ENCODE measurements at regions not wholly inside any gene's neighbourhood (a gene's known extent, or its start where the extent isn't known, plus 50 kb on each side); places are given as distances from the start of the nearest gene placed in this dataset.

DNA sequence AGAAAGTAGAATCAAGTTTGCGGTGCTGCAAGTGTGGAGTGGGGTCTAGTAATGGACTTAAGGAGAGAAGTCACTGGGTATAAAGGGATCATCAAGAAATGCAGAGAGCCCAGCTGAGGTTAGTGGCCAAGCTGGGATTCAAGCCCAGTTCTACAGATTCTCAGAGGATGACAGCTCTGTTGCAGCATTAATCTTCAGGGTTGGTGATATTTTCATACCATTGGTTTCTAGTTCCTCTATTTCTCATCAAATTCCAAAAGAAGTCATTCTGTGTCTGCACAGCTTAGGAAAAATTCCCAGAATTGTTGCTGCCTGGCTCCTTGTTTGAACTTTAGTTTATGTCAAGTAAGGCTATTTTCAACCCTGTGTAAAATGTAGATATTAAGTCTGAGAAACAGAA, 169.5 kb upstream of the NTF3 start:
- DNase-seq, result no peak
- Histone ChIP-seq H3K27ac (ENCODE audit: low read depth, low read length) (no peak overlapping the region), H3K9me3 (ENCODE audit: control insufficient read depth in 1 of 2, low read length in 2 of 2) (no peaks in the 10 kb centered on the region), H3K36me3 (ENCODE audit: insufficient read depth, low read length) (no peaks in the 10 kb centered on the region), H3K4me3 (ENCODE audit: low read length in 2 of 2) (no peak overlapping the region), H3K27me3 (ENCODE audit: insufficient read depth, low read length) (no peaks in the 10 kb centered on the region), H3K4me1 (ENCODE audit: insufficient read depth, low read length) (no peaks in the 10 kb centered on the region)
- ChIA-PET CTCF (ENCODE audit: partially characterized antibody) (no interaction called here), POLR2A (ENCODE audit: partially characterized antibody) (no interaction called here)
- Mint-ChIP-seq H3K9me3 (peaks cover 0 to 8% (median 2%) of the 10 kb centered on the region in 8 donors), H3K27me3 (peaks cover 3 to 4% of the 10 kb centered on the region in 2 donors), H3K4me3 (no peak overlapping the region), H3K27ac (no peak overlapping the region), H3K36me3 (no peaks in the 10 kb centered on the region), H3K4me1 (no peaks in the 10 kb centered on the region)
- intact Hi-C loops (cut with micrococcal nuclease), result no loop called here

DNA sequence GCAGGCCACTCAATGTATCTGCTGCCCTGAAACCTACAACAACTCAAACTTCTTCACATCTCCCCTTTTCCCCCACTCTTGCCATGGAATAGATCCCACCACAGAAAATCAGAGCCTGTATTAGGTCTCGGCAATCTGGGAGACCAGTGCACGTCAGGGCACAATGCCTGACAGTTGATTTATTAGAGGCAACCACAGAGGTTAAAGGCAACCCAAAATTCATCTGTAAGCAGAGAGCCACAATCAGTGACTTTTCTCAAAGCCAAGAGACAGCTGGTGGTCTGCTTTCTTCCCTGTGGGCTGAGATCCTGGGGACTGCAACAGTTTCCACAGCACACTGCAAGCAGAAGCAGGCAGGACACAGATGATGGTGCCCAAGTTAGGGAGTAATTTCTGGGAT, 169.0 kb upstream of the NTF3 start:
- no peaks in the 10 kb centered on the region for H3K36me3 ChIP-seq (ENCODE audit: insufficient read depth, low read length)
- H3K27me3 Mint-ChIP-seq, result peaks cover 0 to 1% of the 10 kb centered on the region in 2 donors
- intact Hi-C loops (cut with micrococcal nuclease), result no loop called here
- ChIA-PET CTCF (ENCODE audit: partially characterized antibody) (no interaction called here), POLR2A (ENCODE audit: partially characterized antibody) (no interaction called here)
- H3K9me3 ChIP-seq (ENCODE audit: control insufficient read depth in 1 of 2, low read length in 2 of 2), result no peaks in the 10 kb centered on the region
- H3K4me1 Mint-ChIP-seq, result no peaks in the 10 kb centered on the region
- peaks cover 0 to 8% (median 2%) of the 10 kb centered on the region in 8 donors for H3K9me3 Mint-ChIP-seq
- H3K27ac Mint-ChIP-seq, result no peak overlapping the region
- no peak overlapping the region for H3K4me3 Mint-ChIP-seq
- H3K4me1 ChIP-seq (ENCODE audit: insufficient read depth, low read length), result no peaks in the 10 kb centered on the region
- H3K27ac ChIP-seq (ENCODE audit: low read depth, low read length), result no peak overlapping the region
- H3K4me3 ChIP-seq (ENCODE audit: low read length in 2 of 2), result no peak overlapping the region
- no peak for DNase-seq
- H3K27me3 ChIP-seq (ENCODE audit: insufficient read depth, low read length), result no peaks in the 10 kb centered on the region
- no peaks in the 10 kb centered on the region for H3K36me3 Mint-ChIP-seq

DNA sequence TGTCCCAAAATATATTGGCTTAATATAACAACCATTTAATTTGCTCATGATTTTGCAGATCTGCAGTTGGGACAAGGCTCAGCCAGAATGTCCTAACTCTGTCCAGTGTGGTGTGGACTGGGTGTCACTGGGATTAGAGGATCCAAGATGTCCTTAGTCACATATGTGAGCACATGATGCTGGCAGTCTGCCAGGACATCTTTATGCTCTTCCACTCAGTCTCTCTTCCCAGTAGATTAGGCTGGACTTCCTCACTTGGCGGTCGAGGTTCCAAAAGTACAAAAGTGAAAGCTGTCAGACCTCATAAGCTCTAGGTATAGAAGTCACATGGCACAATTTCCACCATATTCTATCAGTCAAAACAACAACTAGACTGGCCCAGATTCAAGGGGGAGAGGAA, 167.9 kb upstream of the NTF3 start:
- intact Hi-C loops (cut with micrococcal nuclease), result no loop called here
- Mint-ChIP-seq H3K4me3 (no peak overlapping the region), H3K27ac (no peak overlapping the region), H3K36me3 (no peaks in the 10 kb centered on the region), H3K9me3 (peaks cover 0 to 8% (median 2%) of the 10 kb centered on the region in 8 donors), H3K4me1 (no peaks in the 10 kb centered on the region), H3K27me3 (peaks cover 0 to 1% of the 10 kb centered on the region in 2 donors)
- Histone ChIP-seq H3K27ac (ENCODE audit: low read depth, low read length) (no peak overlapping the region), H3K4me3 (ENCODE audit: low read length in 2 of 2) (no peak overlapping the region), H3K27me3 (ENCODE audit: insufficient read depth, low read length) (no peaks in the 10 kb centered on the region), H3K36me3 (ENCODE audit: insufficient read depth, low read length) (no peaks in the 10 kb centered on the region), H3K9me3 (ENCODE audit: control insufficient read depth in 1 of 2, low read length in 2 of 2) (no peaks in the 10 kb centered on the region), H3K4me1 (ENCODE audit: insufficient read depth, low read length) (no peaks in the 10 kb centered on the region)
- ChIA-PET CTCF (ENCODE audit: partially characterized antibody) (no interaction called here), POLR2A (ENCODE audit: partially characterized antibody) (no interaction called here)
- DNase-seq, result no peak

DNA sequence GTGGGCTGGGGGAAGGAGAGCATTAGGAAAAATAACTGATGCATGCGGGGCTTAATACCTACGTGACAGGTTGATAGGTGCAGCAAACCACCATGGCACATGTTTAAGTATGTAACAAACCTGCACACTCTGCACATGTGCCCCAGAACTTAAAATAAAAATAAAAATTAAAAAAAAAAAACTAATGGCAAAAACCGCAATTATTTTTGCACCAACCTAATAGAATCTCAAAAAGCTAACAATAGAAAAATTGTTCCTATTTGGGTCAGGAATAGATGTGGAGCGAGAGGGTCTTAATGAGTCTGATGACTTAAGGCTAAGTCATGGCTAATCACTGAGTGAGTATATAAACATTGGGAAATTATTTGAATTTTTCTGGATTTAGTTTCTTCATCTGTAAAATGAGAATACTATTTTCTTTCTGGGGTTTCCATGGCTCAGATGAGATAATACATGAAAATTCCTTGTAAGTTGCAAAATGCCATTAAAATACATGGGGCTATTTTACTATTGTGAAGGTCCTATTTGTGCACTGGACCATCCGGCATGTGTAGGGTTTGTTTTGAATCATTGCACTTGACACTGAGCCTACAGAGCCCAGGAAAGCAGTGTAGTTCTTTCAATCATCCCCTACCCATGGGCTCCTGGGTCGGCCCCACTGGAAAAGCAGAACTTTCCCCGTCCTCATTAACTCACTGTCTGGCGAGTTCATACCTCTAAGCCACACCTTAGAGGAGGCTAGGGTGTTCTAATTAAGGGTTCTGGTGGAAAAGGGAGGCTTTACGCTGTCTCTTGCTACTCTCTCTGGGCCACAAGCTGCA, 164.1 kb upstream of the NTF3 start:
- no peak overlapping the region for H3K27ac Mint-ChIP-seq
- peaks cover 0 to 8% (median 3%) of the 10 kb centered on the region in 8 donors for H3K9me3 Mint-ChIP-seq
- peaks cover 0 to 1% of the 10 kb centered on the region in 2 donors for H3K27me3 Mint-ChIP-seq
- no peaks in the 10 kb centered on the region for H3K9me3 ChIP-seq (ENCODE audit: control insufficient read depth in 1 of 2, low read length in 2 of 2)
- no peaks in the 10 kb centered on the region for H3K27me3 ChIP-seq (ENCODE audit: insufficient read depth, low read length)
- ChIA-PET CTCF (ENCODE audit: partially characterized antibody) (no interaction called here), POLR2A (ENCODE audit: partially characterized antibody) (no interaction called here)
- no peak overlapping the region for H3K27ac ChIP-seq (ENCODE audit: low read depth, low read length)
- DNase-seq, result no peak
- no peaks in the 10 kb centered on the region for H3K36me3 ChIP-seq (ENCODE audit: insufficient read depth, low read length)
- no peak overlapping the region for H3K4me3 ChIP-seq (ENCODE audit: low read length in 2 of 2)
- H3K4me1 ChIP-seq (ENCODE audit: insufficient read depth, low read length), result no peaks in the 10 kb centered on the region
- no peaks in the 10 kb centered on the region for H3K4me1 Mint-ChIP-seq
- intact Hi-C loops (cut with micrococcal nuclease), result no loop called here
- no peak overlapping the region for H3K4me3 Mint-ChIP-seq
- H3K36me3 Mint-ChIP-seq, result no peaks in the 10 kb centered on the region

DNA sequence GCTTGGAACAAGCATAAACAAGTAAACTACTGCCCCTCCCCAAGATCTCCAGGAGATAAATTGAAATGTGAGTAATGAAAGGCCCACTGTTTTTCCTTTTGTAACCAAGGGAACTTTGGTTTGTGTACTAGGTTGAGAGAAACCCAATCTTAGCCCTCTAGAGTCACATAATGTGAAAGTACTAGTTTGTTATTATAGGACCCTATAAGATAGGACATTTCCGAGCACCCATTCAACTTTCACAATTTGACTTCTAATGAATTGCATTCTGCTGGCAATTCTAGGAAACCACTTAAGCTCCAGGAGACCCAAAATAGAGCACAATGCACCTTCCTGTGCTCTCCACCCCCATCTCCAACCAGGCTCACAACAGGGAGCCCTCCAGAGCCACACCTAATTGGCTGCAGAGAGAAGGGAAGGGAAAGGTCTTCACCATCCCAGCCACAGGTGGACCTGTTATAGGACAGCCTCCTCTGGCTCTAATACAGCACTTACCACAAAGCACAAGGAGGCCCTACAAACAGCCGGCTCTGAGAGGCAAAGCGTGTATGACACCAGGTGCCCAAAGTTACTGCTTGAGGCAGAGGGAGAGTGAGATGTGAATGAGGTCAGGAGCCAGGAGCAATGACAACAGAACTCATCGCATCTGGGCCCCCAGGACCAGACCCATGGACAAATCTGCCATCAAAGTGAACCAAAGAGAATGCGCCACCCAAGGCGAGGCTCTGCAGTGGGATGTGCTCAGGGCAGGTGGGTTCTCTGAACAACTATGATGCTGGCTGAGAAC, 163.3 kb upstream of the NTF3 start:
- Mint-ChIP-seq H3K4me3 (no peak overlapping the region), H3K9me3 (peaks cover 0 to 8% (median 3%) of the 10 kb centered on the region in 8 donors), H3K4me1 (no peaks in the 10 kb centered on the region), H3K36me3 (no peaks in the 10 kb centered on the region), H3K27ac (no peak overlapping the region), H3K27me3 (peaks cover 0 to 1% of the 10 kb centered on the region in 2 donors)
- CTCF ChIA-PET (ENCODE audit: partially characterized antibody), result no interaction called here
- POLR2A ChIA-PET (ENCODE audit: partially characterized antibody), result no interaction called here
- no peak for DNase-seq
- no peak overlapping the region for H3K4me3 ChIP-seq (ENCODE audit: low read length in 2 of 2)
- intact Hi-C loops (cut with micrococcal nuclease), result no loop called here
- H3K27ac ChIP-seq (ENCODE audit: low read depth, low read length), result no peak overlapping the region
- no peaks in the 10 kb centered on the region for H3K4me1 ChIP-seq (ENCODE audit: insufficient read depth, low read length)
- no peaks in the 10 kb centered on the region for H3K9me3 ChIP-seq (ENCODE audit: control insufficient read depth in 1 of 2, low read length in 2 of 2)
- no peaks in the 10 kb centered on the region for H3K36me3 ChIP-seq (ENCODE audit: insufficient read depth, low read length)
- no peaks in the 10 kb centered on the region for H3K27me3 ChIP-seq (ENCODE audit: insufficient read depth, low read length)

DNA sequence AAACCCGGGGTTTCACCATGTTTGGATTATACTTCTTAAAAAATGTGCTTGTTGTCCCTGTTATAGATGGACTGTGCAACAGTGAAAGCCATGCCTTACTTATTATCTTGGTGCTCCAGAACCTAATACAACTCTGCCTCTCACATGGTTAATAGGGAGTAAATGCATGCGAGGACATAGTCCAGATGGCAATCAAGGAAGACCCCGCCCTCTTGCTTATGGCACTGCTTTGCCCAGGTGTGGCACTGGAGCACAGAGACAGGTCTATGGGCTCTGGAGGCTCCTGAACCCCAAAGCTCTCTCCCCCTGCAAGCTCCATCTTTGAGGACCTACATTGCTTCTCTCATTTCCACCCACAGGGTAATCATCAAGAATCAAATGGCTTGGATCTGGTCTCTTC, 162.1 kb upstream of the NTF3 start:
- Mint-ChIP-seq H3K27me3 (peaks cover under 1 to 3% of the 10 kb centered on the region in 2 donors), H3K36me3 (no peaks in the 10 kb centered on the region), H3K9me3 (peaks cover 0 to 8% (median 3%) of the 10 kb centered on the region in 8 donors), H3K4me3 (no peak overlapping the region), H3K27ac (no peak overlapping the region), H3K4me1 (no peaks in the 10 kb centered on the region)
- Histone ChIP-seq H3K4me3 (ENCODE audit: low read length in 2 of 2) (no peak overlapping the region), H3K27ac (ENCODE audit: low read depth, low read length) (no peak overlapping the region), H3K4me1 (ENCODE audit: insufficient read depth, low read length) (no peaks in the 10 kb centered on the region), H3K27me3 (ENCODE audit: insufficient read depth, low read length) (no peaks in the 10 kb centered on the region), H3K9me3 (ENCODE audit: control insufficient read depth in 1 of 2, low read length in 2 of 2) (no peaks in the 10 kb centered on the region), H3K36me3 (ENCODE audit: insufficient read depth, low read length) (no peaks in the 10 kb centered on the region)
- intact Hi-C loops (cut with micrococcal nuclease), result no loop called here
- ChIA-PET POLR2A (ENCODE audit: partially characterized antibody) (no interaction called here), CTCF (ENCODE audit: partially characterized antibody) (no interaction called here)
- no peak for DNase-seq

DNA sequence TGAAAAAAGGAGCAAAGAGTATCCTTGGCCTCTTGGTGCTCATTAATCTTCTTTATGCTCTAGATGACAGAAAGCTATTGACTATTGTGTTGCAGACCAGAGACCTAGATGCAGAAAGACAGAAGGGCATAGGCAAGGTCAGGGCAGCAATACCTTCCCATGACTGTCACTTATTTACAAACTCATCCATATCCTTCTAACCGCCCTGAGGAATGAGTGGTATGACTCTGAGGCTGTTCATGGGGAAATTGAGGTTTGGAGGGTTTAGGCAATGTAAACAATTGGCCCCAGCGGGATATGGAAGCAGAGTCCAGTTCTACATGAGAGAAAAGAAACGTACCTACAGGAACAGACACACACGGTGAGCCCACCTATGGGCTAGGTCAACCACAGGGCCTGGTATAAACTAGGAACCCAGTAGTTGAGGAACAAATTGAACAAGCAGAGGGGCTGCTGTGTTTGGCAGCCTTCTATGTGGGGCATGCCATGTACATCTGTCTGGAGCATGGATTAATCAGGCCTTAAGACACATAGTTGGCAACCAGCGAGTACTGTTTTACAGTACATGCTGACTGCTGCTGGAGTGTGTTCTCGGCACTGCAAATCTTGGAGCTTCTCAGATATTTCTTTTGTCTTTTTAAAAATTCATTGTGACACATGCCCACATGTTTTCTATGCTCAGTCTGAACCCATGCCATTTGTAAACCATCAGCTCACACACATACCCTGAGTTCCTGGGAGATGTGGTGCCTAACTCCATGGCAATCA, 159.7 kb upstream of the NTF3 start:
- Histone ChIP-seq H3K36me3 (ENCODE audit: insufficient read depth, low read length) (no peaks in the 10 kb centered on the region), H3K4me3 (ENCODE audit: low read length in 2 of 2) (no peak overlapping the region), H3K27ac (ENCODE audit: low read depth, low read length) (no peak overlapping the region), H3K4me1 (ENCODE audit: insufficient read depth, low read length) (no peaks in the 10 kb centered on the region), H3K27me3 (ENCODE audit: insufficient read depth, low read length) (no peaks in the 10 kb centered on the region), H3K9me3 (ENCODE audit: control insufficient read depth in 1 of 2, low read length in 2 of 2) (no peaks in the 10 kb centered on the region)
- no peak overlapping the region for H3K4me3 Mint-ChIP-seq
- no peak for DNase-seq
- H3K27me3 Mint-ChIP-seq, result peaks cover 0 to 3% of the 10 kb centered on the region in 2 donors
- H3K27ac Mint-ChIP-seq, result no peak overlapping the region
- peaks cover 0 to 4% (median 0%) of the 10 kb centered on the region in 8 donors for H3K9me3 Mint-ChIP-seq
- intact Hi-C loops (cut with micrococcal nuclease), result no loop called here
- ChIA-PET POLR2A (ENCODE audit: partially characterized antibody) (no interaction called here), CTCF (ENCODE audit: partially characterized antibody) (no interaction called here)
- no peaks in the 10 kb centered on the region for H3K36me3 Mint-ChIP-seq
- no peaks in the 10 kb centered on the region for H3K4me1 Mint-ChIP-seq

Measured in CD4-positive, alpha-beta memory T cell (primary cell).